ENCODE measurements at regions not wholly inside any gene's neighbourhood (a gene's known extent, or its start where the extent isn't known, plus 50 kb on each side); places are given as distances from the start of the nearest gene placed in this dataset.

DNA sequence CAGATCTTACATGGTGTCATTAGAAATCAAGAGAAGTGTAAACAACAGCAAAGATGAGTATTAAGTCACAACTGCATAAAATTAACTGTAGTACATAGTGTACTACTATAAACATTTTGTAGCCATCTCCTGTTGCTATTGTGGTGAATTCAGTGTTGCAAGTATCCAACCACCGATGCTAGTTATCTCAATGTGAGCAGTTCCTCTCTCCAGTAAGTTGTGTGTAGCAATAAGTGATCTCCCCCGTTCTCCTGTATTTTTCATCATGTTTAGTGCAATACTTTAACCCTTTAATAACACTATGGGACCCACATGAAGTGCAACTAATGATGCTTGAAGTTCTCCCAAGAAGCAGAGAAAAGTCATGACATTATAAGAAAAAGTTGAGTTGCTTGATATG is 264.7 kb upstream of the KCNH8 start:
- TF ChIP-seq, protein P1, sequence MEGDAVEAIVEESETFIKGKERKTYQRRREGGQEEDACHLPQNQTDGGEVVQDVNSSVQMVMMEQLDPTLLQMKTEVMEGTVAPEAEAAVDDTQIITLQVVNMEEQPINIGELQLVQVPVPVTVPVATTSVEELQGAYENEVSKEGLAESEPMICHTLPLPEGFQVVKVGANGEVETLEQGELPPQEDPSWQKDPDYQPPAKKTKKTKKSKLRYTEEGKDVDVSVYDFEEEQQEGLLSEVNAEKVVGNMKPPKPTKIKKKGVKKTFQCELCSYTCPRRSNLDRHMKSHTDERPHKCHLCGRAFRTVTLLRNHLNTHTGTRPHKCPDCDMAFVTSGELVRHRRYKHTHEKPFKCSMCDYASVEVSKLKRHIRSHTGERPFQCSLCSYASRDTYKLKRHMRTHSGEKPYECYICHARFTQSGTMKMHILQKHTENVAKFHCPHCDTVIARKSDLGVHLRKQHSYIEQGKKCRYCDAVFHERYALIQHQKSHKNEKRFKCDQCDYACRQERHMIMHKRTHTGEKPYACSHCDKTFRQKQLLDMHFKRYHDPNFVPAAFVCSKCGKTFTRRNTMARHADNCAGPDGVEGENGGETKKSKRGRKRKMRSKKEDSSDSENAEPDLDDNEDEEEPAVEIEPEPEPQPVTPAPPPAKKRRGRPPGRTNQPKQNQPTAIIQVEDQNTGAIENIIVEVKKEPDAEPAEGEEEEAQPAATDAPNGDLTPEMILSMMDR (IDR thresholded peaks at IDR 0.05; ENCODE audit: low read length) = no peak
- TF ChIP-seq EZH2 (IDR thresholded peaks at IDR 0.05; ENCODE audit: borderline replicate concordance, low read length) = no peak
- Histone ChIP-seq H3K4me3 (ENCODE audit: low read depth, low read length, poor library complexity, severe bottlenecking) (no peak overlapping the region), H3K27ac (ENCODE audit: low read depth, low read length, poor library complexity, severe bottlenecking) (no peak overlapping the region), H3K9me2 (ENCODE audit: low read depth, low read length) (no peaks in the 10 kb centered on the region), H3K4me1 (ENCODE audit: insufficient read depth, low read length, severe bottlenecking) (no peaks in the 10 kb centered on the region), H3K36me3 (ENCODE audit: insufficient read depth, low read length) (no peaks in the 10 kb centered on the region), H3K27me3 (ENCODE audit: insufficient read depth, low read length) (no peaks in the 10 kb centered on the region), H3K4me2 (ENCODE audit: low read length) (no peak overlapping the region), H3F3A (ENCODE audit: insufficient read depth, low read length) (no peaks in the 10 kb centered on the region), H4K20me1 (ENCODE audit: insufficient read depth, low read length) (no peaks in the 10 kb centered on the region), H3K9ac (ENCODE audit: low read length) (no peak overlapping the region), H3K9me3 (ENCODE audit: low read length) (no peaks in the 10 kb centered on the region), H3K79me2 (ENCODE audit: insufficient read depth, low read length) (no peaks in the 10 kb centered on the region), H2AFZ (ENCODE audit: low read length) (no peak overlapping the region)

DNA sequence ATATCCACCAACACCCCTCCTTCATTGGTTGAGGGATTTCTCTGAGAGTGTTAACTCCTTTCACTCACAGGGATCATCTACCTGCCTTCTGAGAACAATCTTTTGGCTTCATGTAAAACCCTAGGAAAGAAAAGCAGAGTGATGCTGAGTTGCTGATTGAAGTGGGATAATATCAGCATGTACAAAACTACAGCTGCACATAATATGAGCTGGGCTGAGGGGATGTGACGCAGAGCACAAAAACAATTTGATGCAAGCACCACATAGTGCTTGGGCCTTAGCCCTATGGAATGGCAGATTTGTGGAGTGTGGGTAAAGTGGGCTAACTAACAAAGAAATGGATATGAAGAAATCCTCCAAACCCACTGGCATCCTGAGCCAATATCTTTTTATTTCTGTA is 267.6 kb upstream of the KCNH8 start:
- H3K4me3 ChIP-seq (ENCODE audit: low read depth, low read length, poor library complexity, severe bottlenecking) = no peak overlapping the region
- no peaks in the 10 kb centered on the region for H3F3A ChIP-seq (ENCODE audit: insufficient read depth, low read length)
- no peaks in the 10 kb centered on the region for H4K20me1 ChIP-seq (ENCODE audit: insufficient read depth, low read length)
- no peak overlapping the region for H3K4me2 ChIP-seq (ENCODE audit: low read length)
- H3K27me3 ChIP-seq (ENCODE audit: insufficient read depth, low read length) = no peaks in the 10 kb centered on the region
- TF ChIP-seq, protein P1 (IDR thresholded peaks at IDR 0.05; ENCODE audit: low read length) = no peak
- no peak for TF ChIP-seq EZH2 (IDR thresholded peaks at IDR 0.05; ENCODE audit: borderline replicate concordance, low read length)
- no peak overlapping the region for H3K27ac ChIP-seq (ENCODE audit: low read depth, low read length, poor library complexity, severe bottlenecking)
- H3K9me3 ChIP-seq (ENCODE audit: low read length) = no peaks in the 10 kb centered on the region
- H3K9me2 ChIP-seq (ENCODE audit: low read depth, low read length) = no peaks in the 10 kb centered on the region; the same call in 1 of the 2 replicates
- no peak overlapping the region for H2AFZ ChIP-seq (ENCODE audit: low read length)
- no peaks in the 10 kb centered on the region for H3K4me1 ChIP-seq (ENCODE audit: insufficient read depth, low read length, severe bottlenecking)
- H3K79me2 ChIP-seq (ENCODE audit: insufficient read depth, low read length) = no peaks in the 10 kb centered on the region
- H3K36me3 ChIP-seq (ENCODE audit: insufficient read depth, low read length) = no peaks in the 10 kb centered on the region
- H3K9ac ChIP-seq (ENCODE audit: low read length) = no peak overlapping the region

DNA sequence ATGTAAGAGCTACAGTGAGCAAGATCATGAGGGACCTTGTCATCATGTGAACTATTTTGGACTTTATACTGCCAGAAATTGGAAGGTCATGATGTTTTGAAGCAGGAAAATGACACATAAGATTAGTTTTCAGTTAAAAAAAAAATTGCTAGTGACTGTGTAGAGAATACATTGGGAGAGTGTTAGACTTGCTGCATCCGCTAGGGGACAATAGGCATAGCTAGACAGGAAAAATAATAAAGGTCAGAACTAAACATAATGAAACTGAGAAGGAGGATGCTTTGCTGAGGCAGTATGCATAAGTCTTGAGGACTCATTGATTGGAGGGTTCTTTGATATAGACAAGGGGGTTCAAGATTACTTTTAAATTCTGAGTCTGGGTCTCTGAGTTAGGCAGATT is 275.8 kb upstream of the KCNH8 start:
- H3K36me3 ChIP-seq (ENCODE audit: insufficient read depth, low read length) = no peaks in the 10 kb centered on the region
- no peak overlapping the region for H3K4me2 ChIP-seq (ENCODE audit: low read length)
- no peaks in the 10 kb centered on the region for H3K79me2 ChIP-seq (ENCODE audit: insufficient read depth, low read length)
- no peaks in the 10 kb centered on the region for H3F3A ChIP-seq (ENCODE audit: insufficient read depth, low read length)
- no peaks in the 10 kb centered on the region; the same call in 1 of the 2 replicates for H3K9me2 ChIP-seq (ENCODE audit: low read depth, low read length)
- H3K27ac ChIP-seq (ENCODE audit: low read depth, low read length, poor library complexity, severe bottlenecking) = no peak overlapping the region
- H3K9ac ChIP-seq (ENCODE audit: low read length) = no peak overlapping the region
- no peaks in the 10 kb centered on the region for H4K20me1 ChIP-seq (ENCODE audit: insufficient read depth, low read length)
- H2AFZ ChIP-seq (ENCODE audit: low read length) = no peak overlapping the region
- no peaks in the 10 kb centered on the region for H3K27me3 ChIP-seq (ENCODE audit: insufficient read depth, low read length)
- H3K9me3 ChIP-seq (ENCODE audit: low read length) = no peaks in the 10 kb centered on the region
- TF ChIP-seq EZH2 (IDR thresholded peaks at IDR 0.05; ENCODE audit: borderline replicate concordance, low read length) = no peak
- TF ChIP-seq, protein P1 (IDR thresholded peaks at IDR 0.05; ENCODE audit: low read length) = peak; percentile 42
- no peak overlapping the region for H3K4me3 ChIP-seq (ENCODE audit: low read depth, low read length, poor library complexity, severe bottlenecking)
- H3K4me1 ChIP-seq (ENCODE audit: insufficient read depth, low read length, severe bottlenecking) = no peaks in the 10 kb centered on the region
